Esophagus muscularis mucosa (tissue), 4 donors: ENCODE measurements at regions not wholly inside any gene's neighbourhood (a gene's known extent, or its start where the extent isn't known, plus 50 kb on each side); places are given as distances from the start of the nearest gene placed in this dataset.

ENCODE experiments used
- CTCF ChIP-seq, 3 experiments: fragments of 200-600 bp in 2 of 3; fragments of 450-650 bp in 1 of 3; sonication (generic) in 2 of 3; IDR thresholded peaks; one replicate each; pipeline ENCODE4 v1.5.1; 2017 to 2019; ENCODE audit warnings: antibody characterized with exemption in 3 of 3, mild to moderate bottlenecking in 2 of 3, moderate library complexity in 1 of 3
- EP300 ChIP-seq: sonication (generic); formaldehyde crosslinking; IDR thresholded peaks from one replicate; pipeline ENCODE4 v1.6.1; 2017; ENCODE audit warnings: antibody characterized with exemption
- POLR2A ChIP-seq: fragments of 450-650 bp; IDR thresholded peaks from one replicate; pipeline ENCODE4 v1.6.1; 2017; ENCODE audit warnings: antibody characterized with exemption, moderate library complexity, mild to moderate bottlenecking, low read depth

- TF ChIP-seq CTCF (IDR thresholded peaks at IDR 0.05): peak in 1 of 3 experiments; percentile 23
- no peak for TF ChIP-seq EP300
- TF ChIP-seq POLR2A: no peak
Observed at GRCh38 chr3:176650478-176650877, 546.8 kb downstream of the TBL1XR1 start.
